ENCODE measurements at regions not wholly inside any gene's neighbourhood (a gene's known extent, or its start where the extent isn't known, plus 50 kb on each side); places are given as distances from the start of the nearest gene placed in this dataset.

DNA sequence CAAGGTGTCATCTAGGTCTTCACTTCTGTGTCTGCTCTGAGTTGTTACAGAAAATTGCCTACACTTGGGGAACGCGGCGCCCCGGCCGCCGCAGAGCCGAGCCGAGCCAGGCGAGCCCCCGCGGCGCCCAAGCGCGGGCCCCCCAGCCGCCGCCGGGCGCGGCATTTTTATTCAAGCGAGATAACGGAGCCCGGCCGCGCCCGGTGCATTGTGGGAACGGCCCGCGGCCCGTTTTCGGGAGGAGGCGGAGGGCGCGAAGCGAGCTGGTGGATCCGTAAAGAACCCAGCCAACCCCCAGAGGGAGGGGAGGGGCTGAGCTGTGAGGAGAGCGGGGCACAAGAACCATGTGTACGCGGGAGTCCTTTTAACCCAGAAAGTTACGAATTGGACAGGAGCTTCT, 191.8 kb downstream of the FTCDNL1 start:
- no peak for TF ChIP-seq POLR2A (IDR thresholded peaks at IDR 0.05; ENCODE audit: low read length)
- no peak for TF ChIP-seq GATA1 (IDR thresholded peaks at IDR 0.05; ENCODE audit: low read depth, low read length)
